WTC11 (cell line): ENCODE measurements at regions not wholly inside any gene's neighbourhood (a gene's known extent, or its start where the extent isn't known, plus 50 kb on each side); places are given as distances from the start of the nearest gene placed in this dataset.

Source experiments
- CREB1 ChIP-seq: sonication (generic); formaldehyde crosslinking; IDR thresholded peaks from 2 replicates; pipeline ENCODE4 v1.8.0; 2023; ENCODE audit warnings: mild to moderate bottlenecking, missing genetic modification reagents
- CTCF ChIP-seq: fragments of 200-600 bp; IDR thresholded peaks from 2 replicates; pipeline ENCODE4 v1.8.0; 2022; ENCODE audit warnings: antibody characterized with exemption
- ELF4 ChIP-seq: sonication (generic); formaldehyde crosslinking; IDR thresholded peaks from 2 replicates; pipeline ENCODE4 v1.8.1; 2022; ENCODE audit warnings: low read depth, mild to moderate bottlenecking, moderate library complexity, missing genetic modification reagents
- NFYB ChIP-seq: sonication (generic); formaldehyde crosslinking; conservative IDR thresholded peaks from 2 replicates; pipeline ENCODE4 v1.8.0; 2022; ENCODE audit warnings: low read depth, missing genetic modification reagents
- NR2C2 ChIP-seq: sonication (generic); formaldehyde crosslinking; IDR thresholded peaks from 2 replicates; pipeline ENCODE4 v1.8.0; 2022; ENCODE audit warnings: mild to moderate bottlenecking, missing genetic modification reagents
- SMAD3 ChIP-seq: sonication (generic); formaldehyde crosslinking; IDR thresholded peaks from 2 replicates; pipeline ENCODE4 v1.8.0; 2022; ENCODE audit warnings: missing genetic modification reagents, mild to moderate bottlenecking, borderline replicate concordance
- SP1 ChIP-seq: sonication (generic); formaldehyde crosslinking; conservative IDR thresholded peaks from 2 replicates; pipeline ENCODE4 v1.8.1; 2022; ENCODE audit warnings: missing genetic modification reagents
- TP53 ChIP-seq: sonication (generic); formaldehyde crosslinking; IDR thresholded peaks from 2 replicates; pipeline ENCODE4 v1.8.1; 2023; ENCODE audit warnings: mild to moderate bottlenecking, missing genetic modification reagents
- TF ChIP-seq, protein P1 (sequence below): sonication (generic); formaldehyde crosslinking; IDR thresholded peaks from 2 replicates; pipeline ENCODE4 v1.8.1; 2023; ENCODE audit warnings: mild to moderate bottlenecking, missing genetic modification reagents, moderate library complexity
- TF ChIP-seq, protein P2 (sequence below): sonication (generic); formaldehyde crosslinking; IDR thresholded peaks from 2 replicates; pipeline ENCODE4 v1.8.0; 2022; ENCODE audit warnings: mild to moderate bottlenecking, missing genetic modification reagents
- TF ChIP-seq, protein P3 (sequence below): sonication (generic); formaldehyde crosslinking; IDR thresholded peaks from 2 replicates; pipeline ENCODE4 v1.8.1; 2022; ENCODE audit warnings: low read depth, mild to moderate bottlenecking, moderate library complexity, missing genetic modification reagents, borderline replicate concordance
- TF ChIP-seq, protein P4 (sequence below): sonication (generic); formaldehyde crosslinking; IDR thresholded peaks from 2 replicates; pipeline ENCODE4 v1.8.0; 2022; ENCODE audit warnings: mild to moderate bottlenecking, missing genetic modification reagents

DNA sequence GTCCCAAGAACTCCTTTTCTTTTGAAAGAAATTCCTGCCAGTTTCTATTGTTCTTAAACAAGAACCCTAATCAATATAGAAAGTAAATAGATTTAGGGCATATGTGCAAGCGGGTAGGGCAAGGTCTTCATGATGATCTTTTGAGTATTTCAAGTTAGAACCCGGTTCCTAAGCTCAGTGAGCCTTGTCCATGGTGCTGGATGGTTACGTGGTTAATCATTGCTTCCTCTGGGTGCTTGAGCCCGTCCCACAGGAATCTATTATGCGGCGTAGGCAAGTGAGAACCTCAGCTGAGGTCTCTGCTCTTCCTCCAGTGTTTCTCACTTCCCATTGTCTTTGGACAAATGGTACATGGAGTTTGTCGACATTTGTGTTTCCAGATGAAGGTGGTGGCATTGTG, 580.8 kb upstream of the EEF2KMT start:
- no peak for TF ChIP-seq CTCF
- no peak for TF ChIP-seq NR2C2 (CRISPR knock-in tag)
- TF ChIP-seq NFYB, result no peak
- TF ChIP-seq TP53 (CRISPR knock-in tag), result no peak
- TF ChIP-seq SMAD3 (CRISPR knock-in tag), result no peak
- TF ChIP-seq, protein P1, sequence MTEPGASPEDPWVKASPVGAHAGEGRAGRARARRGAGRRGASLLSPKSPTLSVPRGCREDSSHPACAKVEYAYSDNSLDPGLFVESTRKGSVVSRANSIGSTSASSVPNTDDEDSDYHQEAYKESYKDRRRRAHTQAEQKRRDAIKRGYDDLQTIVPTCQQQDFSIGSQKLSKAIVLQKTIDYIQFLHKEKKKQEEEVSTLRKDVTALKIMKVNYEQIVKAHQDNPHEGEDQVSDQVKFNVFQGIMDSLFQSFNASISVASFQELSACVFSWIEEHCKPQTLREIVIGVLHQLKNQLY (CRISPR knock-in tag), result no peak
- no peak for TF ChIP-seq SP1 (CRISPR knock-in tag)
- TF ChIP-seq ELF4 (CRISPR knock-in tag), result no peak
- TF ChIP-seq CREB1 (CRISPR knock-in tag), result no peak
- TF ChIP-seq, protein P2, sequence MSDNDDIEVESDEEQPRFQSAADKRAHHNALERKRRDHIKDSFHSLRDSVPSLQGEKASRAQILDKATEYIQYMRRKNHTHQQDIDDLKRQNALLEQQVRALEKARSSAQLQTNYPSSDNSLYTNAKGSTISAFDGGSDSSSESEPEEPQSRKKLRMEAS, result no peak
- TF ChIP-seq, protein P3, sequence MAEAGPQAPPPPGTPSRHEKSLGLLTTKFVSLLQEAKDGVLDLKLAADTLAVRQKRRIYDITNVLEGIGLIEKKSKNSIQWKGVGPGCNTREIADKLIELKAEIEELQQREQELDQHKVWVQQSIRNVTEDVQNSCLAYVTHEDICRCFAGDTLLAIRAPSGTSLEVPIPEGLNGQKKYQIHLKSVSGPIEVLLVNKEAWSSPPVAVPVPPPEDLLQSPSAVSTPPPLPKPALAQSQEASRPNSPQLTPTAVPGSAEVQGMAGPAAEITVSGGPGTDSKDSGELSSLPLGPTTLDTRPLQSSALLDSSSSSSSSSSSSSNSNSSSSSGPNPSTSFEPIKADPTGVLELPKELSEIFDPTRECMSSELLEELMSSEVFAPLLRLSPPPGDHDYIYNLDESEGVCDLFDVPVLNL (CRISPR knock-in tag), result no peak
- TF ChIP-seq, protein P4, sequence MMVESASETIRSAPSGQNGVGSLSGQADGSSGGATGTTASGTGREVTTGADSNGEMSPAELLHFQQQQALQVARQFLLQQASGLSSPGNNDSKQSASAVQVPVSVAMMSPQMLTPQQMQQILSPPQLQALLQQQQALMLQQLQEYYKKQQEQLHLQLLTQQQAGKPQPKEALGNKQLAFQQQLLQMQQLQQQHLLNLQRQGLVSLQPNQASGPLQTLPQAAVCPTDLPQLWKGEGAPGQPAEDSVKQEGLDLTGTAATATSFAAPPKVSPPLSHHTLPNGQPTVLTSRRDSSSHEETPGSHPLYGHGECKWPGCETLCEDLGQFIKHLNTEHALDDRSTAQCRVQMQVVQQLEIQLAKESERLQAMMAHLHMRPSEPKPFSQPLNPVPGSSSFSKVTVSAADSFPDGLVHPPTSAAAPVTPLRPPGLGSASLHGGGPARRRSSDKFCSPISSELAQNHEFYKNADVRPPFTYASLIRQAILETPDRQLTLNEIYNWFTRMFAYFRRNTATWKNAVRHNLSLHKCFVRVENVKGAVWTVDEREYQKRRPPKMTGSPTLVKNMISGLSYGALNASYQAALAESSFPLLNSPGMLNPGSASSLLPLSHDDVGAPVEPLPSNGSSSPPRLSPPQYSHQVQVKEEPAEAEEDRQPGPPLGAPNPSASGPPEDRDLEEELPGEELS (CRISPR knock-in tag), result no peak
